Fibroblast of pulmonary artery (primary cell): ENCODE measurements at regions not wholly inside any gene's neighbourhood (a gene's known extent, or its start where the extent isn't known, plus 50 kb on each side); places are given as distances from the start of the nearest gene placed in this dataset.

Experiments
- DNase-seq: peaks from one replicate; pipeline ENCODE4 v3.0.0-alpha.2; 2010; ENCODE audit warnings: low read depth
- H3K4me3 ChIP-seq: replicated peaks from 2 replicates; pipeline ENCODE4 v1.5.1; 2011; ENCODE audit warnings: low read depth, mild to moderate bottlenecking, control low read depth, low read length, moderate library complexity
- TF ChIP-seq, protein P1 (sequence below): IDR thresholded peaks from 2 replicates; pipeline ENCODE4 v1.5.1; 2011; ENCODE audit warnings: mild to moderate bottlenecking, control low read depth, low read length, inconsistent platforms; ENCODE audit errors: missing control alignments

DNA sequence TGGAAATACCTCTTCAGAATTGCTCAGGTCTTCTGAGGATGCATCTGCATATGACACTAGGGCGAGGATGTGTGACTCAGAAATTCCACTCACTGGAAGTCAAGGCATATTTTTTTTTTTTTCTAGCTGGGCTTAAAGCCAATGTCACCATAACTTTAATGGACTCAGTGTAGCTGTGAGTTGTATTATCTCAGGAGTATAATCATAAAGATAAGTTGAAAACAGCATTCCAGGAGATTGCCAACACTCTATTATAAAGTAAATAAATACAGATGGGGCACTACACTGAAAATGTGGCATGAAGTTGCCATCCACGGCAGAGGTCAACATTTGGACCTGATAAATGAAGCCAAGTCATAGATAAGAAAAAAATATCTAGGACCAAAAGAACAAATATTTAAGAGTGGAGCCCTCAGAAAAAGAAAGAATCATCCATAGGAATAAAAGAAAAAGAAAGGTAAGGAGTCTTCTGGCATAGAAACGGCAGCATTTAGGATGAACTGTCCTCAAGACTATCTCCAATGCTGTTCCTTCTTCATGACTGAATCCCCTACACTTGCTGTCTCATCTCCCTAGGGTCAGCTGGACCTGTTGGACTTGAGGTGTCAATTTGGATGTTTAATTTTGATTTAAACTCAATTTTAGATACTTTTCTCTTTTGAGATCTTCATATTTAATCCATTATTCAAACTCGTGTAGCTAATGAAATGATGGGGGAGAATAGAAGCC, 72.9 kb upstream of the CAV2 start:
- H3K4me3 ChIP-seq: no peak overlapping the region
- TF ChIP-seq, protein P1, sequence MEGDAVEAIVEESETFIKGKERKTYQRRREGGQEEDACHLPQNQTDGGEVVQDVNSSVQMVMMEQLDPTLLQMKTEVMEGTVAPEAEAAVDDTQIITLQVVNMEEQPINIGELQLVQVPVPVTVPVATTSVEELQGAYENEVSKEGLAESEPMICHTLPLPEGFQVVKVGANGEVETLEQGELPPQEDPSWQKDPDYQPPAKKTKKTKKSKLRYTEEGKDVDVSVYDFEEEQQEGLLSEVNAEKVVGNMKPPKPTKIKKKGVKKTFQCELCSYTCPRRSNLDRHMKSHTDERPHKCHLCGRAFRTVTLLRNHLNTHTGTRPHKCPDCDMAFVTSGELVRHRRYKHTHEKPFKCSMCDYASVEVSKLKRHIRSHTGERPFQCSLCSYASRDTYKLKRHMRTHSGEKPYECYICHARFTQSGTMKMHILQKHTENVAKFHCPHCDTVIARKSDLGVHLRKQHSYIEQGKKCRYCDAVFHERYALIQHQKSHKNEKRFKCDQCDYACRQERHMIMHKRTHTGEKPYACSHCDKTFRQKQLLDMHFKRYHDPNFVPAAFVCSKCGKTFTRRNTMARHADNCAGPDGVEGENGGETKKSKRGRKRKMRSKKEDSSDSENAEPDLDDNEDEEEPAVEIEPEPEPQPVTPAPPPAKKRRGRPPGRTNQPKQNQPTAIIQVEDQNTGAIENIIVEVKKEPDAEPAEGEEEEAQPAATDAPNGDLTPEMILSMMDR: no peak
- DNase-seq: peak; percentile 89

- TF ChIP-seq, protein P1: no peak
- no peak overlapping the region for H3K4me3 ChIP-seq
- DNase-seq: no peak
Measured at GRCh38 chr7:116429986-116430619, 69.4 kb upstream of the CAV2 start.

DNA sequence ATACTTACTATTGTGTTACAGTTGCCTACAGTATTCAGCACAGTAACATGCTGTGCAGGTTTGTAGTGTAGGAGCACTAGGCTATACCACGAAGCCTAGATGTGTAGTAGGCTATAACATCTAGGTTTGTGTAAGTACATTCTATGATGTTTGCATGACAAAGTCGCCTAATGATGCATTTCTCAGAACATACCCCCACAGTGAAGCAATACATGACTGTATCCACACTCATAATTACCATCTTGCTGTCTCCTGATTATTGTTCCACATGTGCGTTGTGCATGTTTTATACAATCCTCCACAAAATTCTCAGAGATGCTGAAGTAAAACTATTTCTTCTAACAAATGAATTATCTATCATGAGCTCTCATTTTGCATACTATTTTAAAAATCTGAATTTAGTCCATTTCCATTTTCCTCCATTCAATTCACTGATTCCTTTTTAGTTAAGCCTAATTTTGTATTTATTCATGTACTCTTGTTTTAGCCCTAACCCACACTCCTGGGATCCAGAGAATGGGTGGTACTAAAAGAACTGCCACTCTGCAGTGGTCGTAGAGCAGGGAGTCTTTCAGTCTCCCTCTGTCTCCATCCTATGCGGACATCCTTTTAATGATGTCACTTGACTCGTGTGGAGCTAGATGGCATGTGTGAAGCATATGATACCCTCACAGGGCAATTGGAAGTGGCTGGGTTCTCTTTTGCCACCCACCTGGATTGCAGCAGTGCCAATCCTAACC, 67.6 kb upstream of the CAV2 start:
- TF ChIP-seq, protein P1: no peak
- no peak for DNase-seq
- H3K4me3 ChIP-seq: no peak overlapping the region

DNA sequence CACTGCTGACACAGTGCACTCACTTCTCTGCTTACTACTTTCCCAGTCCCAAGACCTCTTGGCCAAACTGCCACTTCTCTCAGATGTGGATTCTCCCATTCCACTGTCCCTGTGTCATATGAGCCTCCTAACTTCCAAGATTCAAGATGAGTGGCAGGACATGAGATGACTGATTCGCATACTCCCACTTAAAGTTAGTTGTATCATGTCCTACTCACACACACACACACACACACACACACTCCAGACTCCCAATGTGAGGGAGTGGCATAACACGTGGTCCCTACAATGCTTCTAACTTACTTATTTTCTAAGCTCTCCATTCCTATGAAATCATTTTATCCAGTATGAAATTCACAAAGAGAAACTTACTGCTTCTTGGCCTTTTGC, 67.0 kb upstream of the CAV2 start:
- TF ChIP-seq, protein P1: no peak
- DNase-seq: no peak
- H3K4me3 ChIP-seq: no peak overlapping the region

GRCh38 chr7:116433246-116433645, 66.3 kb upstream of the CAV2 start:
- H3K4me3 ChIP-seq: no peak overlapping the region
- DNase-seq: no peak
- TF ChIP-seq, protein P1: no peak

DNA sequence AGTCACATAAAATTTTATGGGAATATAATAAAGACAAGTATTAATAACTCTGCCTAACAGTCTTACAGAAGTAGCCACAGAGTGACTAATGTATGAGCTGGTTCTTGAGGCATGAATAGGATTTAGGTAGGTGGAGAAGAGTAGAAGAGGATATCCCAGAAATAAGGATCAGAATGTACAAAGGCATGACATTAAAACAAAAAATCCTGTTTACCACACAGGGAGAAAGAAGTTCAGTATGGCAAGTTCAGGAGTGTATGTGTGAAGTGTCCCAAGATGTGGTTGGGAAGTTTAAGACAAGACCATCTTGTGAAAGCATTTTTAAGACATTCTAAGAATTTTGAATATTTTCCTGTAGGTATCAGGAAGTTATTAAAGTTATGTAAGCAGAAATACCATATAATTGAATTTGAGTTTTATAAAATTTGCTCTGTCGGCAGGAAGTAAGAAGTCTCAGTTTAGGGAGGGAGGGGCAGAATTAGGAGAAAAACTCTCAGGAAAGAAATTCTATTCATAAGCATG, 64.7 kb upstream of the CAV2 start:
- no peak overlapping the region for H3K4me3 ChIP-seq
- peak; percentile 58 for DNase-seq
- TF ChIP-seq, protein P1: no peak
